GM12865 (cell line): ENCODE measurements at regions not wholly inside any gene's neighbourhood (a gene's known extent, or its start where the extent isn't known, plus 50 kb on each side); places are given as distances from the start of the nearest gene placed in this dataset.
A peak's percentile ranks its signal among the peaks of the same experiment; 100 is the strongest.

Source experiments
- DNase-seq: peaks from one replicate; pipeline ENCODE4 v3.0.0; 2010; ENCODE audit warnings: low read depth
- H3K4me3 ChIP-seq: 2 replicates; pipeline ENCODE4 v1.5.1; 2011; ENCODE audit warnings: mild to moderate bottlenecking, low read depth, low read length, control low read depth
- CTCF ChIP-seq: IDR thresholded peaks from 2 replicates; pipeline ENCODE4 v1.5.1; 2011; ENCODE audit warnings: low read length, control low read depth, low read depth, inconsistent platforms; ENCODE audit not compliant: insufficient read depth; ENCODE audit errors: missing control alignments

- TF ChIP-seq CTCF = no peak
- H3K4me3 ChIP-seq = no peak overlapping the region
- no peak for DNase-seq
Observed at GRCh38 chrX:10051866-10052480, 84.8 kb downstream of the CLDN34 start.

GRCh38 chrX:10052906-10053625 is 85.9 kb downstream of the CLDN34 start:
- TF ChIP-seq CTCF = no peak
- no peak overlapping the region for H3K4me3 ChIP-seq
- no peak for DNase-seq

GRCh38 chrX:10054396-10054795 is 87.2 kb downstream of the CLDN34 start:
- no peak for DNase-seq
- no peak for TF ChIP-seq CTCF
- H3K4me3 ChIP-seq = no peak overlapping the region

GRCh38 chrX:10055430-10055829 is 88.3 kb downstream of the CLDN34 start:
- no peak overlapping the region for H3K4me3 ChIP-seq
- TF ChIP-seq CTCF = no peak
- no peak for DNase-seq

GRCh38 chrX:10062352-10062751 is 94.4 kb upstream of the CLCN4 start:
- no peak overlapping the region for H3K4me3 ChIP-seq
- peak; percentile 34 for DNase-seq

GRCh38 chrX:10062980-10063379 is 93.8 kb upstream of the CLCN4 start:
- no peak overlapping the region for H3K4me3 ChIP-seq
- no peak for TF ChIP-seq CTCF
- no peak for DNase-seq

More at GRCh38 chrX:10062352-10062751, 94.4 kb upstream of the CLCN4 start:
- no peak for TF ChIP-seq CTCF
